T-cell (primary cell): ENCODE measurements at regions not wholly inside any gene's neighbourhood (a gene's known extent, or its start where the extent isn't known, plus 50 kb on each side); places are given as distances from the start of the nearest gene placed in this dataset.

Source experiments
- ATAC-seq, 4 experiments: fragments of 200-7000 bp in 3 of 4; fragments of 150-1000 bp in 1 of 4; cut with Tn5 transposase; replicated peaks in 1 of 4; 1 replicate in 3 of 4; 2 replicates in 1 of 4; pipeline ENCODE4 v1.10.0; 2021; ENCODE audit warnings: moderate library complexity in 3 of 4, mild to moderate bottlenecking in 2 of 4, moderate number of reproducible peaks in 1 of 4
- CTCF ChIA-PET, 2 donors: fragments of 300-600 bp; sonication (Branson Sonifier 250); formaldehyde crosslinking; loops; one replicate each; lab custom pipeline; 2022; ENCODE audit warnings: antibody characterized with exemption in 2 of 2; lab: Charles Lee
- POLR2A ChIA-PET, 2 donors: fragments of 300-600 bp; sonication (Branson Sonifier 250); formaldehyde crosslinking; loops; one replicate each; lab custom pipeline; 2022; ENCODE audit warnings: antibody characterized with exemption in 2 of 2; lab: Charles Lee
- DNase-seq, 35 experiments: peaks; one replicate each; pipeline versions ENCODE4 v3.0.0 to v3.0.0-alpha.2; 2013 to 2023
- H3K27ac ChIP-seq: one replicate; pipeline ENCODE4 v1.5.1; 2013; ENCODE audit warnings: low read length
- H3K27me3 ChIP-seq, 2 experiments: replicated peaks in 1 of 2; 1 replicate in 1 of 2; 2 replicates in 1 of 2; pipeline versions ENCODE4 v1.6.1 to v1.7.0; 2013; ENCODE audit warnings: low read length in 1 of 2, mixed read lengths in 1 of 2; ENCODE audit not compliant: control insufficient read depth in 2 of 2, insufficient read depth in 2 of 2; ENCODE audit errors: extremely low read depth in 1 of 2
- H3K36me3 ChIP-seq, 2 donors: 1 replicate in 1 of 2; 2 replicates in 1 of 2; pipeline versions ENCODE4 v1.6.1 to v1.7.0; 2013; ENCODE audit warnings: low read length in 1 of 2; ENCODE audit not compliant: control insufficient read depth in 2 of 2, insufficient read depth in 1 of 2; ENCODE audit errors: extremely low read depth in 1 of 2
- H3K4me1 ChIP-seq, 2 experiments: 1 replicate in 1 of 2; 2 replicates in 1 of 2; pipeline versions ENCODE4 v1.6.1 to v1.7.0; 2013; ENCODE audit warnings: low read length in 2 of 2, mixed read lengths in 1 of 2; ENCODE audit not compliant: insufficient read depth in 2 of 2, control insufficient read depth in 1 of 2; ENCODE audit errors: extremely low read depth in 1 of 2
- H3K4me3 ChIP-seq, 2 donors: 1 replicate in 1 of 2; 2 replicates in 1 of 2; pipeline versions ENCODE4 v1.5.1 to v1.7.0; 2013; ENCODE audit warnings: mild to moderate bottlenecking in 2 of 2, low read length in 1 of 2, moderate library complexity in 1 of 2; ENCODE audit not compliant: control insufficient read depth in 1 of 2; ENCODE audit errors: extremely low read depth in 1 of 2
- H3K9me3 ChIP-seq: 2 replicates; pipeline ENCODE4 v1.7.0; 2013
- H3K27ac Mint-ChIP-seq, 2 donors: one replicate each; pipeline ENCODE4 v1.8.0; 2020 to 2021; ENCODE audit warnings: mild to moderate bottlenecking in 2 of 2, mixed read lengths in 2 of 2
- H3K27me3 Mint-ChIP-seq, 2 donors: one replicate each; pipeline ENCODE4 v1.8.0; 2021 to 2022; ENCODE audit warnings: mixed read lengths in 2 of 2
- H3K36me3 Mint-ChIP-seq: one replicate; pipeline ENCODE4 v1.8.0; 2021; ENCODE audit warnings: mixed read lengths
- H3K4me1 Mint-ChIP-seq, 3 donors: one replicate each; pipeline ENCODE4 v1.8.0; 2020 to 2022; ENCODE audit warnings: mixed read lengths in 3 of 3, mild to moderate bottlenecking in 1 of 3
- H3K4me3 Mint-ChIP-seq, 3 donors: one replicate each; pipeline ENCODE4 v1.8.0; 2020 to 2022; ENCODE audit warnings: mild to moderate bottlenecking in 3 of 3, mixed read lengths in 3 of 3, moderate library complexity in 3 of 3
- H3K9me3 Mint-ChIP-seq, 3 donors: one replicate each; pipeline ENCODE4 v1.8.0; 2020 to 2022; ENCODE audit warnings: mixed read lengths in 3 of 3
- WGBS: methylation state at CpG from one replicate; pipeline ENCODE4 v1.1.5; 2013; ENCODE audit warnings: missing lambda C conversion rate; ENCODE audit not compliant: insufficient coverage; 5-methylcytosine and 5-hydroxymethylcytosine counted together

DNA sequence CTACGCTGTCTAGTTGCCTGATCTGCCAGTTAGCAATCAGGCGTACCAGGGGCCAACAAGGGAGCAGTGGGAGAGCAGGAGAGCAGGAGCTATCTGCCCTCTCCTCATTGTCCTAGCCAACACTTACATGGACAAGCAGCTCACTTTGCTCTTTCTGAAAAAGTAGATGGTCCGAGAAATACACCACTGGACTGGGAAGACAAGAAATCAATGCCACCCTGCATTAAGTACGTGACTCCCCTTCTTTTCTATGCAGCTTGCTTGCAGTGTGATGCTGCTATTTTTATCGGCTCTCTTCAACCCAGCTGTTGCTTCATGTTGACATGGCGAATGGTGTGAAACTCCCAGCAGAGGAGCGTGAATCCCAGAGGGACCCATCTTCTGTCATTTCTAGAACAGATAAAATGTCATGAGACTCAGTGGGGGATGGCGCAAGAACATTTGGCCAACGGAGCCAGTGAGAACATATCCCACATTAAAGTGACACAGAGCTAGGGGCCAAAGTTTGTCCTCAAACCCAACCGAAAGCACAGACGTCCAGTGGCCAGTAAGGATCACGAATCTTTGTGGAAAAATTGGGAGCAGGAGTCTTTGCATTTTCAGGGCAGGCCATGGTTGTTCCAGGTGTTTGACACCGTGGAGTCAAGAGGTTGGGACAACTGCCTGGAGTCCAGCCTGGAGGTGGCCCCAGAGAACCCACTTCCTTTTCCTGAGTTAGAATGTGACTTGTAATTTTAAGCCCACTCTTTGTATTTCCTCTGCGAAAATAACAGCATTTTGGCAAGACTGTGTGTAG lies 53.7 kb upstream of the MEF2A start:
- ATAC-seq (no peak), DNase-seq (no peak)
- peaks cover 0 to 8% of the 10 kb centered on the region in 2 experiments for H3K27me3 ChIP-seq
- H3K4me1 ChIP-seq = peaks cover 8 to 9% of the 10 kb centered on the region in 2 experiments
- H3K4me3 Mint-ChIP-seq = no peak overlapping the region
- no peaks in the 10 kb centered on the region for H3K36me3 Mint-ChIP-seq
- peaks cover 0 to 1% of the 10 kb centered on the region in 2 donors for H3K27me3 Mint-ChIP-seq
- WGBS = 66% methylated on average over 11 of the region's 14 CpGs
- H3K27ac Mint-ChIP-seq = no peak overlapping the region
- peaks cover 23 to 37% (median 30%) of the 10 kb centered on the region in 3 donors for H3K4me1 Mint-ChIP-seq
- no peak overlapping the region for H3K27ac ChIP-seq
- peaks cover 0 to 3% of the 10 kb centered on the region in 2 donors for H3K36me3 ChIP-seq
- ChIA-PET POLR2A (interaction anchor here in 1 of 2 donors (0.7 kb wide), 1 partner anchor 1143 kb away, joined by 3 read pairs; no protein-coding TSS in a partner anchor), CTCF (interaction anchor here in 1 of 2 donors (1.0 kb wide), 1 partner anchor 13 kb away, joined by 3 read pairs; no protein-coding TSS in a partner anchor)
- H3K9me3 ChIP-seq = peaks cover 2% of the 10 kb centered on the region
- H3K9me3 Mint-ChIP-seq = no peaks in the 10 kb centered on the region
- H3K4me3 ChIP-seq = no peak overlapping the region

GRCh38 chr15:99514306-99514705 lies 51.5 kb upstream of the MEF2A start:
- H3K36me3 Mint-ChIP-seq = no peaks in the 10 kb centered on the region
- Histone ChIP-seq H3K9me3 (peaks cover 2% of the 10 kb centered on the region), H3K4me1 (peaks cover 5 to 6% of the 10 kb centered on the region in 2 experiments), H3K27me3 (peaks cover 0 to 2% of the 10 kb centered on the region in 2 experiments), H3K36me3 (peaks cover 0 to 3% of the 10 kb centered on the region in 2 donors), H3K4me3 (no peak overlapping the region), H3K27ac (no peak overlapping the region)
- CTCF ChIA-PET = no interaction called here
- H3K27ac Mint-ChIP-seq = no peak overlapping the region
- ATAC-seq = no peak
- H3K9me3 Mint-ChIP-seq = no peaks in the 10 kb centered on the region
- H3K27me3 Mint-ChIP-seq = no peaks in the 10 kb centered on the region
- no peak for DNase-seq
- WGBS = 65% methylated on average over 2 of the region's 5 CpGs
- peaks cover 22 to 27% (median 25%) of the 10 kb centered on the region in 3 donors for H3K4me1 Mint-ChIP-seq
- POLR2A ChIA-PET = no interaction called here
- no peak overlapping the region for H3K4me3 Mint-ChIP-seq
